NCI-H1105 (cell line): ENCODE measurements at regions not wholly inside any gene's neighbourhood (a gene's known extent, or its start where the extent isn't known, plus 50 kb on each side); places are given as distances from the start of the nearest gene placed in this dataset.

ENCODE experiments used
- DNase-seq: peaks from one replicate; lab custom pipeline; 2025; lab: John Stamatoyannopoulos, UW

GRCh38 chr10:10642189-10642588 is 375.5 kb upstream of the CELF2 start:
- DNase-seq, result no peak

GRCh38 chr10:10642751-10643150 is 374.9 kb upstream of the CELF2 start:
- no peak for DNase-seq

GRCh38 chr10:10644008-10644646 is 373.5 kb upstream of the CELF2 start:
- DNase-seq, result no peak

- DNase-seq, result no peak
Measured at GRCh38 chr10:10644676-10645385, 372.8 kb upstream of the CELF2 start.

- no peak for DNase-seq
Measured at GRCh38 chr10:10647331-10647730, 370.3 kb upstream of the CELF2 start.

- DNase-seq, result no peak
Measured at GRCh38 chr10:10657139-10657760, 360.4 kb upstream of the CELF2 start.

GRCh38 chr10:10658172-10658785 is 359.4 kb upstream of the CELF2 start:
- no peak for DNase-seq

GRCh38 chr10:10660054-10660453 is 357.6 kb upstream of the CELF2 start:
- no peak for DNase-seq

- no peak for DNase-seq
Measured at GRCh38 chr10:10661176-10661575, 356.5 kb upstream of the CELF2 start.

- no peak for DNase-seq
Measured at GRCh38 chr10:10662716-10663408, 354.8 kb upstream of the CELF2 start.

GRCh38 chr10:10663622-10664021 is 354.1 kb upstream of the CELF2 start:
- no peak for DNase-seq

GRCh38 chr10:10665750-10666149 is 351.9 kb upstream of the CELF2 start:
- DNase-seq, result no peak

- no peak for DNase-seq
Measured at GRCh38 chr10:10667466-10667865, 350.2 kb upstream of the CELF2 start.

- no peak for DNase-seq
Measured at GRCh38 chr10:10676972-10677371, 340.7 kb upstream of the CELF2 start.

- no peak for DNase-seq
Measured at GRCh38 chr10:10677479-10677878, 340.2 kb upstream of the CELF2 start.

- DNase-seq, result no peak
Measured at GRCh38 chr10:10680496-10680895, 337.2 kb upstream of the CELF2 start.

- DNase-seq, result no peak
Measured at GRCh38 chr10:10684972-10685371, 332.7 kb upstream of the CELF2 start.

- no peak for DNase-seq
Measured at GRCh38 chr10:10685566-10685965, 332.1 kb upstream of the CELF2 start.

- no peak for DNase-seq
Measured at GRCh38 chr10:10687751-10688150, 329.9 kb upstream of the CELF2 start.

- DNase-seq, result no peak
Measured at GRCh38 chr10:10699427-10699826, 318.2 kb upstream of the CELF2 start.

- no peak for DNase-seq
Measured at GRCh38 chr10:10701084-10701611, 316.5 kb upstream of the CELF2 start.

- DNase-seq, result no peak
Measured at GRCh38 chr10:10702211-10702610, 315.5 kb upstream of the CELF2 start.
